T1000 (cell line): ENCODE measurements at regions not wholly inside any gene's neighbourhood (a gene's known extent, or its start where the extent isn't known, plus 50 kb on each side); places are given as distances from the start of the nearest gene placed in this dataset.
"Not testable (repeated sequence)": the region's sequence is repeated elsewhere in the genome, so short reads cannot be mapped to it uniquely, and the experiment has no call there.

Source experiments
- DNase-seq: peaks from one replicate; lab custom pipeline; 2025; ENCODE audit warnings: mixed read lengths; lab: John Stamatoyannopoulos, UW

DNA sequence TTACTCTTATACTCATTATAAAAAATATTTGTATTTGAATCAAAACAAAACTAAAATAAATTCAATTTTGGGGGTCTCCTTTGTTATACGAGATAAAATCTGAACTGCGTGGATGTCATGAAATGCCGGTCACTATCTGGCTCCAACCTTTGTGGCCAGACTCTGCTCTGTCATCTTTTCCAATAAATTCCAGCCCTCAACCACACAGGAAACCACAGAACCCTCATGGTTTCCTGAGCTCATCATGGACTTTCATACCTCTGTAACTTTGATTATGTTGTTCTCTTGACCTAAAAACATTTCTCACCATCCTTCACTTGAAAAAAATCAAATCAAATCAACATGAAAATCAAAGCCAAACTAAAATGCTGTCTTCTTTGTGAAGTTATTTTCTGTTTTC, 724.7 kb downstream of the METTL4 start:
- no peak for DNase-seq

DNA sequence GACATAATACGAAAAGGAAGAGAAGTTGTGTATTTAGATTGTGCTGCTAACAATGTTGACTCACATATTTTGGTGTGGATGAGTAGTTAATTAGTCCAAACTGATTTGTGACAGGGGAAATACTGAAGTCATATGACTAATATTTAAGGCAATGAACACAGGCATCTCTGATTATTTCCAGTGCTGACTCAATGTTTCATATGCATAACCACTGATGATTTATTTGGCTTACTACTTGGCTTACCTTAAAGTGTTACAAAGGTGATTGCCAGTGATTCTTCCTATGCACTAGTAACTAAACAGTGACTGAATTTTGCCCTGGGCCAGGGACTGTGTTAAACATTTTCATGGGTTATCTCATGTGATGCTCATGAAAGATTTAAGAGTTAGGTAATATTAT, 722.6 kb downstream of the METTL4 start:
- no peak for DNase-seq

DNA sequence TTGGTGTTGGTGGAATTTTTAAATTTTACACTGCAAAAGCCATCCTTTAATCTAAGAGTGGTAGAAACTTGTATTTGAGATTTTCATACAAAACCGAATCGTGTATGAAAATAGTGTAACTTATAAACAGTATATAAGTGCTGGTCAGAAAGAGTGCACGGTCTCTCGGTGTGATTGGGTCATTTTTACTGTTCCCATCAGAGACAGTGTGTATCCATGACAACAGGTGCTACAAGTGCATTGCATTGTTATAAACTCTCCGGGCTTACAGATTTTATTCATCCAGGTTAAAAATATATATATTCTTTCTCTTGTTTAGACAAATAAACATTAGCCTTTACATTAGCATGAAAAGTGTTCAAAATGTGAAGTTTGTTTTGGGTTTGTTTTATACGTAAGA, 721.9 kb downstream of the METTL4 start:
- no peak for DNase-seq

DNA sequence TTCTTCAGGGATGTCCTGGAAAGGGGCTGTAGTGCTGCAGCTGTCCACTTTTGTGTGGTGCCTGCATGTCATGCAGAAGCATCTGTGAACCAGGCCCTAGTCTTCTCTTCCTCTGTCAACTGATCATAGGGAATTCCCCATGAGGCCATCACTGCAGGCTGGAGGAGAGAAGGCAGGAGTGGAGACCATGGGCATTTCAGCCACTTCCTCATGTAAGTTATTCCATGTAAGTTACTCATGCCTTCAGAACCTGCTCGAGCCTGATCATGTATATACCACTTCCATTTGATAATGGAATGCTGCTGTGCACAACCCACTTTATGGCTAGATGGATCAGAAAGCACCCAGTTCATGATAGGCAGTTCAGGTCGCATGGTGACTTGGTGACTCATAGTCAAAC, 714.0 kb downstream of the METTL4 start:
- DNase-seq = not testable (repeated sequence)

DNA sequence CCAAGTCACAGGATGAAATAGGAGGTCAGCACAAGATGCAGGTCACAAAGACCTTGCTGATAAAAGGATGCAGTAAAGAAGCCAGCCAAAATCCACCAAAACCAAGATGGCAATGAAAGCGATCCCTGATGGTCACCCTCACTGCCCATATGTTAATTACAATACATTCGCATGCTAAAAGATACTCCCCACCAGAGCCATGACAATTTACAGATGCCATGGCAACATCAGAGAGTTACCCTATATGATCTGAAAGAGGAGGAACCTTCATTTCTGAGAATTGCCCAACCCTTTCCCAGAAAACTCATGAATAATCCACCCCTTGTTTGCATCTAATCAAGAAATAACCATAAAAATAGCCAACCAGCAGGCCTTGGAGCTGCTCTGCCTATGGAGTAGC, 709.8 kb downstream of the METTL4 start:
- DNase-seq = no peak

DNA sequence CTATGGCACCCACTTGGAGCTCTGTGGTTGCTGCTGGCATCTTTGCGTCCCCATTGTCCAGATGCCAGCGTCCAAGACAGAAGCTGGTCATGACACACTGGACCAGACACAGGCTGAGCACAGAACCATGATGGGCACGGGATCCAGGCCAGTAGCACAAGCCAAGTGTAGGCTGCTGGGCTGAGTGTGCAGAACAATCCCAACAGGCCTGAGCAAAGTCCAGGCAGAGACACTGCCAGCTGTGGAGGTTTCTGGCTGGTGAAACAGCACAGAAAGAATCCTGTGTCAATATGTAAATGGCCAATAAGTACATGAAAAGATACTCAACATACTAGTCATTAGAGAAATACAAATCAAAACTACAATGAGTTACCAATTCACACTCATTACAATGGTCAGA, 705.4 kb downstream of the METTL4 start:
- DNase-seq = no peak

DNA sequence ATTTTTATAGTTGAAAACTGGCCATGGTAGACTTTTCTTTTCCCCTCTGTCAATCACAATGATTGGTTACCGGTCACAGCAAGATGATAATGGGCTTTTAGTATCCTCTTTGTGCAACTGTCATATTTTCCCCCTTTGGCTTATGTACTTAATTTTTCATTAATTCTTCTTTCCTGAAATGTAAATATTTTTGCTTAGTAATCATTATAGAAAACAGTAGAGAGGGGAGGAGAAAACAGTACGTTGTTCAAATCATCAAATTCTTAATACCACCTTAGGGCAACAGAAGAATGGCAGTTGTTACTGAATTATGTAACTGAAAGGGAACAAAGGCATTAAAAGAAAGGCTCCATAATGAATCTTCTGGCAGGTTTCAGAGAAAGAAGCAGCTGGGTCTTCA, 699.0 kb downstream of the METTL4 start:
- DNase-seq = no peak

DNA sequence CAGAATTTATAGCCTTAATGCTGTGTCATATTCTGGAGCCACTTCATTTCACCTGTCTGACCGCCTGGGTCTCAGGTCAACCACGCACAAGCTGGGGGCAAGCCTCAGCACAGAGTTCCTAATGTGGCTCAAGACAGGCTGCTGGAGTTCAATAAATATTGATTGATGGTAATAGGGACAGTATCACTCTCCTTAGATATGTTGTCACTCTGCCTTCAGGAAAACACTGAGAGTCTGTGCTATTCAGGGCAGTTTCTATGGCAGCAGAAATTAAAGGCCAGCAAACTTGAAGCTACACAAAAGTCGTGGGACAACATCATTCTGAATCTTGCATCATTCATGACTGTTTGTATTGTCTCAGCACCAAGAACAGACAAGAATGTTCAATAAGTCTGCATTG, 696.1 kb downstream of the METTL4 start:
- no peak for DNase-seq

DNA sequence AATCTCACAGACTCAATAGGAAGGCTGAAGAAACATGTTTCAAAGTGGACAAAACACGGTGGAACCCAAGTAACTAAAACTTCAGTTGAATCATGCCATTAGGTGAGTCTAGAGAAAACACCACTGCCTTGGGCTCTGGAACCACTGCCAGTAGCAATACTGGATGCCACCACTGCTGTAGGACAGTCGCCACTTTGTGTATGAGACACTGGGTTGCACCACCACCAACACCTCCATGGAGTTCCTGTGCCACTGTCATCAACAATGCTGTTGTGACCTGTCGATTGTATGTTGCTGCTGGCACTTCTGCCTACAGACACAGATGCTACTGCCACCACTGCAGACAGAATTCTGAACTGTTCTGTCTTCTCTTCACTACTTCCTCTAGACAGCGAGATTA, 686.7 kb downstream of the METTL4 start:
- DNase-seq = no peak

DNA sequence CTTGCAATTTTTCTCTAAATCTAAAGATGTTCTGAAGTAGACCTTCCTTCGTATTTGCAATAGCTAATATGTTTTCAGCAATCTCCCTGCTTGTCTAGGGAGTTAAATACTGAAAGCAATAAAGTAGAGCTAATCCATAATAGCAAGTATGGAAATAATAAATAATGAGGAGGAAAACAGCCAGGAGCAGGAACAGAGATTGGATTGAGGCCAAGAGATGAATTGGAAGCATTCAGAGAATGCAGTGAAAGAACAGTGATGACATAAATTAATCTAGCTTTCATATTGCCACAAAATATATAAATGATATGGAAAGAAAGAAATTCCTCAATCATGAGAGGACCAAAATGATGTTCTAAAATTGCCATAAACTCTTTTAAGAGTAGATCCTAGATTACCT, 679.7 kb downstream of the METTL4 start:
- no peak for DNase-seq

DNA sequence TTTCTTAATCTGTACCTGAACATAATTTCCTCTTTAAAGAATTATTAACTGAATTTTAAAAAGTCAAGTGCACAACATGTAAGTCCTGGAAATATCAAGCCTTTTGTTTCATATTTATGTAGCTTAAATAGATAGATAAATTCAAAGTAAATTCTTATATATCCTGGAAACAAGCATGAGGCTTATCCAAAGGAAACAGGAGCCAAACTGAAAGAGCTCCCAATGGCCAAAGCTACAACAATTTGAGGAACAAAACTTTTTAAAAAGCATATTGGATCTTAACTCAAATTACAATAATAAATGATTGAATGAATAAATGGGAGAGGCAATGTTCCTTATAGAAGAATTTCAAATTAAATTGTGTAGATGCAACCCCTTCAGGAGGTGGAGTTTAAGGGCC, 679.1 kb downstream of the METTL4 start:
- no peak for DNase-seq

DNA sequence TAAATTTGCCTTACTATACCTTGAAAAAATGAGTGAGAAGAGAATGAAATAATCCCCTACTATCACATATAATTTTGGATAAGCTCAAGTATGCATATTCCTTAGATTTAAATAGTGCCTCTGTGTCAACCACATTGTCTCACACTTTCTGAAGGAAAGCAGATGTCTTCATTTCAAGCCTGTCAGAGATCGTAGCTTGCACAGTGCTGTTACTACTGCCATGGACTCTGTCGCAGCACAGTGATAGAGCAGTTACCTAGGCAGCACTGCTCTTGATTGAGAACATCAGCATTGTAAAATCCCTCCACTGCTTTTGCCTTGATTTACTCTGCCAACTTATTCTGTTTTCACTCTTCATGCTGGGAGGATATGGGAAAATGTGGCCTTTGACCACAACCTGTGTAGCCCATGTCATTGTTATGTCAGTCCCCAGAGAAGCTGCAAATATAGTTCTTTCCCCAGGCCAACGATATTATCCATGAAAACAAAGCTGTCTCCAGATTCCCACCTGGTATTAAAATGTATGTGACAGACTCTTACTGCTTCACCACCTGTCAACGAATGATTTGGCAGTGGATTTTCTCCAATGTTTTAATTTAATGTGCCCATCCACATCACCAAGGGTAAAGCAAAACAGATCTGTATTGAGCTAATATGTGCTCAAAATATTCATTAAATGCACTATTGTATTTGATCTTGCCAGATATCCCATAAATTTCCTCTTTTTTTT, 675.7 kb downstream of the METTL4 start:
- no peak for DNase-seq

DNA sequence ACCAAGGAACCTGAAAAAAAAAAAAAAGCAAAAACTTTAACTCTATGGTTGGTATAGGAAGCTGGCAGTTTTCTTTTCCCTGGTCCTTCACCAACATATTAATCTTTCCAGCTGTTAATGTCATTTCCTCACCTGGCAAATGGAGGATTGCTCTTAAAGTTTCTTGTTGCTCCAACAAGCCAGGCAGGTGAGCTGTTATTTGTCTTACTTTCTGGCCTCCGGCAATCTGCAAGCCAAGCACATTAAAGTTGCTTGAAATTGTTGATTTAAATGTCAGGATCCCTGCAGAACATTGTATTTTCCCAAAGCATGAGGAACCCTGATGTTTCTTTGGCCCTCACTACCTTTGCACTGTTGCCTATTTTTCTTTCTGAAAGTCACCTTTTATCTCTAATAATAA, 664.9 kb downstream of the METTL4 start:
- no peak for DNase-seq

DNA sequence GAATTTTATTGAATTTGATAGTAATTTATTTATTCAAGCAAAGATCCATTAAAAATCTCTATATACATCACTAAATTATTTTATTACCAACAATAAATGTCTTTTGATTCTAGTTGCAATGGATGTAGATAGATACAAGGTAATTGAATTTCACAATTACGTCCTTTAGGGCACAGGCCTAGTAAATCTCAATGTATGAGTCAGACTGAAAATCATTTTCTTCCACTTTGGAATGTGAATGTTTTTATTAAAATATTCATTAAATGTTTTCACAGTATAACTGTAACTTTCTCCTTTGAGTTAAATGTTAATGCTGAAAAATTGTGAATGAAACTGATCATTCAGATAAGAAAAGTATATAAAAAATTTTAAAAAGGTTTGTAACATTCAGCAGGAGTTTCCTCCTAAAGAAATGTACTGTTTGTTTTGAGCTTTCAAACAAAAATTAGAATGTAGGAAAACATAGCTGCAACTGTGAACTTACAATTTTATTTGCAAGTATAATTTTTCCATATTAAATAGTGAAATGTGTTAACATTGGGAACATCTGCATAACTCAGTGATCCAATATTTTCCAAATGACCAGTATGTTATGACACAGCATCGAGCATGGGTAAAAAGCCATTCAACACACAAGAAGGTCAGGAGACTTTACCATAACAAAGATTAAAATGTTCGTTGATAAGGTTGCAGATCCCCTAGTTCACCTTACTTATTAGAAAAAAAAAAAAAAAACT, 663.7 kb downstream of the METTL4 start:
- DNase-seq = no peak

DNA sequence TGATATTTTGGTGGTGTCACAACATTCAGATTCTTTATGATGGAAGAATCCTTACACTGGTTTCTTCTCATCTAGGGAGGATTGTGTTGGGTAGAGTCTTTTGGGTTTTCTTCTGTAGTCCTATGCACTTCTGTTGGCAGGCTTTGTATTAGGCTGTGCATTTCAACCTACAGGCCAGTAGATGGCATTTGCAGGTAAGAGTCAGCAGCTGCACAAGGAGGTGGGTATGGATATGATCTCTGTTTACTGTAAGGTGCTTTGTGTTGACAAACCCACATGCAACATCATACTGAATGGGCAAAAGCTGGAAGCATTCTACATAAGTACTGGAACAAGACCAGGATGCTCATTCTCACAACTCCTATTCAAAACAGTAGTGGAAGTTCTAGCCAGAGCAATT, 656.8 kb downstream of the METTL4 start:
- no peak for DNase-seq

DNA sequence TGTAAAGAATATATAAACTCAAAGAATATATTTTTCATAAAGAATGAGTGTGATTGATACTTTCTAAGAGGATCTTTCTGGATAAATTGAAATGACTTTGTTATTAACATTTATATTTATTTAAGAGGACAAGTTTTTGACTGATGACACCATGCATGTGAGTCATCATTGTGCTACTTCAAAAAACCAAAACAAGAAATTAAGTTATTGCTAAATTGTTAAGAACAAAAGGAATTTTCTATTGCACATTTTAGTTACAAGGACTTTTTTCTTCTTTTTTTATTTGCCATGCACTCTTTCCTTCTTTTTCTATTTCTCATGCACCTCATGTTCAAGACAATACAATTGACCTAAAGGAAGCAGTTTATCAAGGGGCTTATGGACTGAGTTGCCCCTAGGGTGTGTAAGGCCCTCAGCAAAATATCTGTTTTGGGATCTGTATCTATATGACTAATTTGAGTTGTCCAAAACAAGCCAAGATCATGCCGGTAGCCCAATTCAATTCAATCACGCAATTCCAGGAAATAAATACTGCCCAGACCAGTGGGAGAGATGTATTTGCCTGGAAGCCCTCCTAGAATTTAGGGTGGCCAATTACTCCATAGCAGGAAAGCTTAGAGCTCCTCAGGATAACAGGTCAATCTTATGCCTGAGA, 654.3 kb downstream of the METTL4 start:
- no peak for DNase-seq

DNA sequence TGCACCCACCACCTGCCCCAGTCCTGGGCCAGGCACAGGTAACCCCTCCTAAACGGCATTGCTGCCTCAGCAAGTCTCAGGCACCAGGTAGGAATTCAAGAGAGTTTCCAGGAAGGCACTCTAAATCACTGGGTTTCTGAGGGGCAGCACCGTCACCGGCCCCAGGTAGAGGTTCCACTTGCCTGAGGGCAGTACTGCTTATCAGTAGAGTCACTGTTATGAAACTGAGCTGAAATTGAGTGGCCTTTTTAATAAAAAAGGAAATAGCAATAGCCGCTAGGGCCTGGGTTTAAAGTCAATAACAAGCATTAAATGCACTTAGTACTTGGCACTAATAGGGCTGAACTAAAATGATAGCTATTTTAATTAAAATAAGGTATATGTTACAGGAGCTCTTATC, 653.7 kb downstream of the METTL4 start:
- DNase-seq = no peak

DNA sequence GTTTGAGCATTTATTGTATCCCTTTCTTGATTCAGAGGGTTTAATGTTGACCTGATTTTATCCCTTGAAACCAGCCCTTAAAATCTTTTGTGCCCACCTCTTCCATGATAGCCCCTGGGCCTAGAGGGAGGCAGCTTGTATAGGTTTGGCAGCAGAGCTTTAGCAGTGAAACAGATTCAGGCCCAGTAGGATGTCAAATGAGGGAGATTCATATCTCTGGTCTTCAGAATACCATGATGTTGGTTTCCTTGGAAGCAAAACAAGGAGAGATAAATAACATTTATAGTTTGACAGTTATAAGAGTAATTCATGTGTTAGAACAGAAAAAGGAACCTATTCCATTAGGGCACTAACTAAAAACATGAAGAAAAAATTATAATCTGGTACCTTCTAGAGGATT, 649.2 kb downstream of the METTL4 start:
- no peak for DNase-seq

DNA sequence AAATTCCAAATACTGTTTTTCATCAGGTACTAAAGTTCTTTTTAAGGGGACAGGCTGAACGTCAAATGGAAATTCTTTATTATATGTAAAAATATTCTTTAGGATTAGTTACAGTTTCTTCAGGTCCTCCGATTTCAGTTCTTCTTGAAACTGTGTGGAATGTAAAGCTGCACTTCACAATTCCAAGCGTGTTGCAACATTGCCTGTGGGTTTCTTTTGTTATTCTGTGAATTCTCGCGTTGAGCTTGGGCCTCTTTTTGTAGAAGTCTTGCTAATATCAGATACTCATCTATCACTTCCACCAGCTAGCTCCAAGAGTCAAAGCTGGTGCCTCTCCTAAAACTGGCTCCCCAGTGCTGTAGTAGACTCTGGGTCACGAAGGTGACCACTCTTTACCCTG, 642.6 kb downstream of the METTL4 start:
- DNase-seq = no peak

DNA sequence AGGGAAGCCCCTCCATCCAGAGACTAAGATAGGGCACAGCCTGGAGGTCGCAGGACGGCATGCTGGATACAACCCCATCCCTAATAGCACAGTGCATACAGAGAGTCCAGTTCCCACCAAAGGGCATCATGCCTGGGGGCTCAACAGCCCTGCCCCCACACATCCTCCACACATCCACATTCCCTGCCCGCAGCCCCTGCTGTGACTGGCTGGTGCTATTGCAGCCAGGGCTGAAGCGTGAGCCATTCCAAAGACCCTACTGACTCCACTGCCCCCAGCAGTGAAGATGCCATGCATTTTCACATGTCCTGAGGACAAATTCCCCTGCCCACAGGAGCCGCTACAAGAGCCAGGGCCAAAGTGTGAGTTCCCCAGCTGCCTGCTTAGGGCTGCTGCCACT, 641.6 kb downstream of the METTL4 start:
- no peak for DNase-seq

DNA sequence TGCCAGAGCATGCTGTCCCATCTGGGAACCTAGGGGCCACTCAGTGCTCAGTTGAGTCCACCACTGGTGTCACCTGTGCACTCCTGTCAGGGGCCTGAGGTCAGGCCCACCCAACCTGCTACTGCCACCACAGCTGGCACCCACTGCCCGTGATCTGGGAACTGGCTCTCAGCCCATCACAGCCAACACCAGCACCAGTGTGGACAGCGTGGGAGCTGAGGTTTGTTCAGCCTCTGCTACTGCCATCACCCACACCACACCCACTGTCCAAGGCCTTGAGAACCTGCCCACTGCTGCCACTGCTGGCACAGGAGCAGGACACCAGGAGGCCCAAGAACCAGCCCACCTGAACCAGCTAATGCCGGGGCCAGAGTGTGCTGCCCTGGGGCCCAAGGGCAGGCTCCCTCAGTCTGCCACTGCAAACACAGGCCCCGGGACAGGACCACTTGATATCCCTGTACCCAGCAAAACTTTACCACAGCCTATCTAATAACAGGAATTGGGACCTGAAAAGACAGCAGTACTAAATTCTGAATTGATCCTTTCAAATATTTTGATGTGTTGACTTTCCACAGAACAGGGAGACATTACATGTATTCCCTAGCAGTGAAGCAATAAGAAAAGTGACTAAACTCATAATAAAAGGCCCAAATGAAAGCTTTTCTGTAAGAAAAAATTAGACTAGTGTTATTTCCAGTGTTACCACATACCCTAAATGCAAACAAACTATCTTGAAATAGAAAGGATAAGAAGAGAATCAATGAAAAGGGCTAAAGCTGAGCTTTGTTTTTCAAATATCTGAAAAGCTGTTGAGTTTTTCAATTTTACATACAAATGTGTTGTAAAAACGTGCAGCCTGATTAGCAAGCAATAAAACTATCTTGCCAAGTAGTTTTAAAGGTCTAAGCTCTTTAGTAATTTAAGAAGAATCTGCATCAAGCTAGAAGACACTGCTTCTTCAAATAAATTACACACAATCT, 640.7 kb downstream of the METTL4 start:
- DNase-seq = no peak

DNA sequence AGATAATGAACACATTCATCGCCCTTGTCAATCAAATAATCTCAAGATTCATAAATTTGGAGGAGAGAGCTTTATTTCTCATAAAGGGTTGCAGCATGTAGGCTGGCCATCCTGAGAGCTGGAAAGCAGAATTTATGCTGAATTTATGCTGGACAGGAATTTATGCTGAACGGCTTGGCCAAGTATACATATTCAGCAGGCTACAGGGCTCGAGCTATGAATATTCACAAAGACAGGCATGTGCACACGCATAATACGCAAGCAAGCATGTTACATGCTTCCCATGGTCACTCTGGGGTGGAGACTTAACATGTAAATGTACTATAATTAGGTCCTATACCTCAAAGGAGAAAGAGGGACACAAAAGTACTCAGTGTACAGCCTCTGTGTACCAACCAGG, 618.8 kb downstream of the METTL4 start:
- no peak for DNase-seq
